Neural cell (in vitro differentiated cells): ENCODE measurements at regions not wholly inside any gene's neighbourhood (a gene's known extent, or its start where the extent isn't known, plus 50 kb on each side); places are given as distances from the start of the nearest gene placed in this dataset.

Experiments
- H2AFZ ChIP-seq: fragments of 200-600, 300-800 bp; sonication (generic), shearing (Covaris generic); 2 replicates; pipeline ENCODE4 v1.6.0; 2014; ENCODE audit warnings: low read depth, mild to moderate bottlenecking, antibody characterized with exemption, low read length, moderate library complexity
- H3F3A ChIP-seq: fragments of 200-600 bp; shearing (Covaris generic); 2 replicates; pipeline ENCODE4 v1.6.1; 2016; ENCODE audit warnings: mild to moderate bottlenecking, moderate library complexity, mixed read lengths, antibody characterized with exemption, low read length; ENCODE audit not compliant: insufficient read depth, poor library complexity, severe bottlenecking
- H3K27ac ChIP-seq: fragments of 200-600, 300-800 bp; sonication (generic), shearing (Covaris generic); 2 replicates; pipeline ENCODE4 v1.5.1; 2014; ENCODE audit warnings: mild to moderate bottlenecking, low read length, moderate library complexity
- H3K27me3 ChIP-seq: fragments of 300-800, 200-600 bp; sonication (generic), shearing (Covaris generic); 2 replicates; pipeline ENCODE4 v1.6.0; 2014; ENCODE audit warnings: mild to moderate bottlenecking, low read depth, low read length, moderate library complexity; ENCODE audit not compliant: insufficient read depth
- H3K36me3 ChIP-seq: fragments of 300-800, 200-600 bp; sonication (generic), shearing (Covaris generic); 2 replicates; pipeline ENCODE4 v1.5.1; 2014; ENCODE audit warnings: mild to moderate bottlenecking, antibody characterized with exemption, low read length, moderate library complexity; ENCODE audit not compliant: insufficient read depth
- H3K4me2 ChIP-seq: fragments of 300-800, 200-600 bp; sonication (generic), shearing (Covaris generic); 2 replicates; pipeline ENCODE4 v1.6.0; 2014; ENCODE audit warnings: mild to moderate bottlenecking, low read length
- H3K4me3 ChIP-seq: fragments of 300-800, 200-600 bp; sonication (generic), shearing (Covaris generic); 2 replicates; pipeline ENCODE4 v1.5.1; 2014; ENCODE audit warnings: mild to moderate bottlenecking, low read length, moderate library complexity
- H3K79me2 ChIP-seq: fragments of 200-600 bp; shearing (Covaris generic); replicated peaks from 2 replicates; pipeline ENCODE4 v1.6.0; 2014; ENCODE audit warnings: mild to moderate bottlenecking, low read length, moderate library complexity; ENCODE audit not compliant: insufficient read depth
- H3K9ac ChIP-seq: fragments of 300-800, 200-600 bp; sonication (generic), shearing (Covaris generic); 2 replicates; pipeline ENCODE4 v1.6.1; 2016; ENCODE audit warnings: mild to moderate bottlenecking, low read length, mixed read lengths
- H3K9me2 ChIP-seq: fragments of 200-600 bp; shearing (Covaris generic); 2 replicates; pipeline ENCODE4 v1.6.1; 2016; ENCODE audit warnings: mild to moderate bottlenecking, low read length, mixed read lengths; ENCODE audit not compliant: insufficient read depth
- H3K9me3 ChIP-seq: fragments of 200-600, 300-800 bp; sonication (generic), shearing (Covaris generic); 2 replicates; pipeline ENCODE4 v1.6.1; 2016; ENCODE audit warnings: mild to moderate bottlenecking, mixed run types, low read length, moderate library complexity, mixed read lengths
- H4K20me1 ChIP-seq: fragments of 200-600 bp; shearing (Covaris generic); 2 replicates; pipeline ENCODE4 v1.6.1; 2016; ENCODE audit warnings: mild to moderate bottlenecking, mixed run types; ENCODE audit not compliant: insufficient read depth
- EP300 ChIP-seq: fragments of 450-650 bp; conservative IDR thresholded peaks from 2 replicates; pipeline ENCODE4 v1.6.1; 2014; ENCODE audit warnings: antibody characterized with exemption, mild to moderate bottlenecking, moderate library complexity; ENCODE audit not compliant: poor library complexity, severe bottlenecking
- EZH2 ChIP-seq: fragments of 200-600, 300-800 bp; shearing (Covaris generic), sonication (generic); IDR thresholded peaks from 2 replicates; pipeline ENCODE4 v1.6.1; 2014; ENCODE audit warnings: antibody characterized with exemption, low read length, borderline replicate concordance, mild to moderate bottlenecking; ENCODE audit not compliant: insufficient read depth, poor library complexity, severe bottlenecking
- MXI1 ChIP-seq: fragments of 450-650 bp; conservative IDR thresholded peaks from 2 replicates; pipeline ENCODE4 v1.6.1; 2014; ENCODE audit warnings: antibody characterized with exemption, mild to moderate bottlenecking; ENCODE audit not compliant: poor library complexity, severe bottlenecking
- POLR2AphosphoS5 ChIP-seq: IDR thresholded peaks from 2 replicates; pipeline ENCODE4 v1.6.1; 2012
- RAD21 ChIP-seq: fragments of 450-650 bp; conservative IDR thresholded peaks from 2 replicates; pipeline ENCODE4 v1.6.1; 2014; ENCODE audit warnings: antibody characterized with exemption, mild to moderate bottlenecking, moderate library complexity
- REST ChIP-seq: IDR thresholded peaks from 2 replicates; pipeline ENCODE4 v1.6.1; 2012; ENCODE audit warnings: borderline replicate concordance
- SMC3 ChIP-seq: fragments of 450-650 bp; conservative IDR thresholded peaks from 2 replicates; pipeline ENCODE4 v1.6.1; 2014; ENCODE audit warnings: antibody characterized with exemption, mild to moderate bottlenecking, moderate library complexity; ENCODE audit not compliant: poor library complexity
- TAF1 ChIP-seq: IDR thresholded peaks from 2 replicates; pipeline ENCODE4 v1.6.1; 2012; ENCODE audit warnings: low read depth
- TF ChIP-seq, protein P1 (sequence below): fragments of 450-650 bp; IDR thresholded peaks from 2 replicates; pipeline ENCODE4 v1.5.1; 2014; ENCODE audit warnings: antibody characterized with exemption, mild to moderate bottlenecking, moderate library complexity; ENCODE audit not compliant: poor library complexity, severe bottlenecking

DNA sequence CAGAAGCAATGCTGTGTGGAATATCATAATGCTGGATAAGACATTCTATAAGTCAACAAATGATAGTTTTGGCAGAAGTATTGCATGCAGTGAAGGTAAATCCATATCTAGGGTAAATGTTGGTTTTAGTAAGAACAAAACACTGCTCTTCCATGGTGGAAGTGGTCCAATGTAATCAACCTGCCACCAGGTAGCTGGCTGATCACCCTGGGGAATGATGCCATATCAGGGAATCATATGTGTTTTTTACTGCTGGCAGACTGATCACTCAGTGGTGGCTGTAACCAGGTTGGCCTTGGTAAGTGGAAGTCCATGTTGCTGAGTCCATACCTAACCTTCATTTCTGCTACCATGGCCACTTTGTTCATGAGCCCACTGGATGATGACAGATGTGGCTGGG is 74.0 kb upstream of the CENPE start:
- TF ChIP-seq REST, result no peak
- TF ChIP-seq EZH2, result no peak
- TF ChIP-seq POLR2AphosphoS5, result no peak
- TF ChIP-seq, protein P1, sequence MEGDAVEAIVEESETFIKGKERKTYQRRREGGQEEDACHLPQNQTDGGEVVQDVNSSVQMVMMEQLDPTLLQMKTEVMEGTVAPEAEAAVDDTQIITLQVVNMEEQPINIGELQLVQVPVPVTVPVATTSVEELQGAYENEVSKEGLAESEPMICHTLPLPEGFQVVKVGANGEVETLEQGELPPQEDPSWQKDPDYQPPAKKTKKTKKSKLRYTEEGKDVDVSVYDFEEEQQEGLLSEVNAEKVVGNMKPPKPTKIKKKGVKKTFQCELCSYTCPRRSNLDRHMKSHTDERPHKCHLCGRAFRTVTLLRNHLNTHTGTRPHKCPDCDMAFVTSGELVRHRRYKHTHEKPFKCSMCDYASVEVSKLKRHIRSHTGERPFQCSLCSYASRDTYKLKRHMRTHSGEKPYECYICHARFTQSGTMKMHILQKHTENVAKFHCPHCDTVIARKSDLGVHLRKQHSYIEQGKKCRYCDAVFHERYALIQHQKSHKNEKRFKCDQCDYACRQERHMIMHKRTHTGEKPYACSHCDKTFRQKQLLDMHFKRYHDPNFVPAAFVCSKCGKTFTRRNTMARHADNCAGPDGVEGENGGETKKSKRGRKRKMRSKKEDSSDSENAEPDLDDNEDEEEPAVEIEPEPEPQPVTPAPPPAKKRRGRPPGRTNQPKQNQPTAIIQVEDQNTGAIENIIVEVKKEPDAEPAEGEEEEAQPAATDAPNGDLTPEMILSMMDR, result no peak
- TF ChIP-seq SMC3, result no peak
- no peak for TF ChIP-seq EP300
- no peak for TF ChIP-seq MXI1
- TF ChIP-seq RAD21, result no peak
- no peak for TF ChIP-seq TAF1

DNA sequence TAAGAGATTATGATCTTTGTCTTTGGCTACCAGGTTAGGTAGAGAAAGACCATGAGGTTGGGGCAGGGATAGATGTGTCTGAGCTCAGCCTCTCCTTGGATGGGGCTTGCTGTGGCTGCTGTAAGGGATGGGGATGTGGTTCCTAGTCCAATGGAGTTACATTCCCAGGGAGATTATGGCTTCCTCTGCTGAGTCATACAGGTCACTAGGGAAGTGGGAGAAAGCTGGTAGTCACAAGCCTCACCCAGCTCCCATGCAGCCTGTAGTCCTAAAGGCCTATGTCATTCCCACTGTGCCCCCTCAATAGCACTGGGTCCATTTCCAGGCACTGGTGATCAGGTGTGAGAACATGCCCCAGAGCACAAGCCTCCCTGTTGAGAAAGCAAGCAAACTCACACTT is 70.6 kb upstream of the CENPE start:
- no peaks in the 10 kb centered on the region for H3K36me3 ChIP-seq
- H3K9me2 ChIP-seq, result no peaks in the 10 kb centered on the region
- H4K20me1 ChIP-seq, result no peaks in the 10 kb centered on the region
- no peaks in the 10 kb centered on the region for H3K27me3 ChIP-seq
- no peaks in the 10 kb centered on the region for H3K9me3 ChIP-seq
- H3K4me2 ChIP-seq, result no peak overlapping the region
- no peak overlapping the region for H3K9ac ChIP-seq
- no peaks in the 10 kb centered on the region for H3F3A ChIP-seq
- no peak overlapping the region for H3K27ac ChIP-seq
- H3K79me2 ChIP-seq, result no peaks in the 10 kb centered on the region
- H2AFZ ChIP-seq, result no peak overlapping the region
- H3K4me3 ChIP-seq, result no peak overlapping the region
- no peak for TF ChIP-seq TAF1
- no peak for TF ChIP-seq EZH2
- TF ChIP-seq POLR2AphosphoS5, result no peak
- no peak for TF ChIP-seq MXI1
- no peak for TF ChIP-seq RAD21
- TF ChIP-seq, protein P1, result no peak
- TF ChIP-seq SMC3, result no peak
- no peak for TF ChIP-seq REST
- TF ChIP-seq EP300, result no peak

More for the DNA sequence above, 74.0 kb upstream of the CENPE start:
- Histone ChIP-seq H3K79me2 (no peaks in the 10 kb centered on the region), H2AFZ (no peak overlapping the region), H3K27me3 (no peaks in the 10 kb centered on the region), H3K36me3 (no peaks in the 10 kb centered on the region), H3K4me2 (no peak overlapping the region), H3K9ac (no peak overlapping the region), H4K20me1 (no peaks in the 10 kb centered on the region), H3K4me3 (no peak overlapping the region), H3F3A (no peaks in the 10 kb centered on the region), H3K9me3 (no peaks in the 10 kb centered on the region), H3K9me2 (no peaks in the 10 kb centered on the region), H3K27ac (no peak overlapping the region)
